Activated CD4-positive, alpha-beta T cell treated with anti-CD3 and anti-CD28 coated beads, Interleukin-2, amount 50 U/mL, for 1 hour (primary cell): ENCODE measurements at regions not wholly inside any gene's neighbourhood (a gene's known extent, or its start where the extent isn't known, plus 50 kb on each side); places are given as distances from the start of the nearest gene placed in this dataset.
"Not testable (repeated sequence)": the region's sequence is repeated elsewhere in the genome, so short reads cannot be mapped to it uniquely, and the experiment has no call there.

Source experiments
- DNase-seq: peaks from one replicate; pipeline ENCODE4 v3.0.0-alpha.2; 2020

- no peak for DNase-seq
These were observed 365.1 kb downstream of the MAGEB5 start for GRCh38 chrX:26581091-26581490.

- DNase-seq, result no peak
These were observed 364.1 kb downstream of the MAGEB5 start for GRCh38 chrX:26580021-26580420.

- DNase-seq, result no peak
These were observed 358.3 kb downstream of the MAGEB5 start for GRCh38 chrX:26574234-26574633.

DNA sequence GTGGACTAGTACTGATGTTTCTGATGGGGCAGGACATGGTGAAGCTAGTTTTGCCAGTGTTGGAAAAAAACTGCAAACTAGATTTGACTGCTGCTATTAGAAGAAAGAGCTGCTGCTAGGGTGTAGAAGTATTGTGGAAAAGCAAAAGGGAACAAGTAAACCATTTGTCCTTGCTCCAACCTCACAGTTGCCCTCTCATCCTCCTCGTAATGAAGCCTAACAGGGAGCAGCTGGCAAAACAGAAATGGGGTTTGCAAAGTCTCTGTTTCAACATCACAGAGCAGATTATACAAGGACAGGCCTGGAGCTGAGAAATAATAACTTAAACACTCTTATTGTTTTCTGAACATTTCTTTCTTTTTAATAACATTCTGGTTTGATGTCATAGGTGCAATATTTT, 346.2 kb downstream of the MAGEB5 start:
- no peak for DNase-seq

- no peak for DNase-seq
These were observed 343.9 kb downstream of the MAGEB5 start for GRCh38 chrX:26559855-26560254.

- no peak for DNase-seq
These were observed 342.9 kb downstream of the MAGEB5 start for GRCh38 chrX:26558719-26559386.

- DNase-seq, result no peak
These were observed 341.8 kb downstream of the MAGEB5 start for GRCh38 chrX:26557691-26558321.

- DNase-seq, result not testable (repeated sequence)
These were observed 309.8 kb downstream of the MAGEB5 start for GRCh38 chrX:26525768-26526167.

DNA sequence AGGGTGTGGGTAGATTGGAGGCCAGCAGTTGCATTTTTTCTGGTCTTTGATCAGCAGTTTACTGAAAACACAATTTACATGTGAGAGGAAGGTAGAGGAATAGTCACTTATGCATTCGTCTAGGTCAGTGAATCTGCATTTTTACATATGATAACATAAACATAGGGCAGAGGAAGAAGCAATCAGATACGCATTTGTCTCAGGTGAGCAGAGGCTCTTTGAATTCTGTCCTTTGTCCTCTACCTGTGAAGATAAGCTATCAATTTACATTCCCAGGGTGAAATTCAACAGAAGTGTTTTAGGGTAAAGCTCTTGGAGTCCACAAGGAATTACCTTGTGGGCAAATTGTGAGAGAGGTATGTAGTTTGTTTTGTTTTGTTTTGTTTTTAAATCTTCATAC, 306.5 kb downstream of the MAGEB5 start:
- DNase-seq, result no peak

GRCh38 chrX:26511589-26512363, 295.8 kb downstream of the MAGEB5 start:
- DNase-seq, result no peak

GRCh38 chrX:26470941-26471340, 255.0 kb downstream of the MAGEB5 start:
- DNase-seq, result no peak

DNA sequence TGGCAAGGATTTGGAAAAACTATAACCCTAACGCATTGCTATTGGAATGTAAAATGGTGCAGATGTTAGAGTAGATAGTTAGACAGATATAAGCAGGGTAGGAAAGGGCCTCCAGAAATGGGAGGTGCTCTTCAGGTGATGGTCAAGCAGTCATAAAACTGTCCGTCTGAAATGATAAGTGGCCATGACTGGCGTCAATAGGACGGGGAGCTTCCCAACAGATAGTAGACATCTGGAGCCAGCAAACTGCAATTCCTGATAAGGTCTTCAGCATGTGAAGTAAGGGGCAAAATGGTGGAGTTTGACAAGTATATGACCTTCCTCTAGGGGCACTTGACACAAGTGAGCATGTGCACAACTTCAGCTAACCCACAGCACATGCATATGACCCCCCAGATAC, 250.4 kb downstream of the MAGEB5 start:
- DNase-seq, result no peak

DNA sequence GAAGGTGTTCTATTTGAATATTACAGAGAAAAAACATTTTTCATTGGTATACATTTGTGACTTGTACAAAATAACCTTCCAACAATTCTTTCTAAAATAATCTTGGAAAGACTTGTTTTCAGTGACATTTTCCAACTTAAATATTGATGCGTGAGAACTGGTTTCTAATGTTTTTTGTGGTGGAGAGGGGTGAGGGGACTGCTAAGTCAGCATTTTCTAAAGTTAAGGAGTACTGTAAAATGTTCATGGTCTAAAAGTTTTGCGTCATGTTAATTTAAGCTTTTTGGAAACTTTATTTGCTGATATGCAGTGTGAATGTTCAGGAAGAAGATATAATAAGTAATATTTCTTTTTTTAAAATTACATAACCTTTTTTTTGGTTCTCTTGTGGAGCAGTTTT, 229.3 kb downstream of the MAGEB5 start:
- DNase-seq, result no peak

GRCh38 chrX:26444417-26444816, 228.4 kb downstream of the MAGEB5 start:
- not testable (repeated sequence) for DNase-seq

GRCh38 chrX:26442340-26442739, 226.4 kb downstream of the MAGEB5 start:
- no peak for DNase-seq

DNA sequence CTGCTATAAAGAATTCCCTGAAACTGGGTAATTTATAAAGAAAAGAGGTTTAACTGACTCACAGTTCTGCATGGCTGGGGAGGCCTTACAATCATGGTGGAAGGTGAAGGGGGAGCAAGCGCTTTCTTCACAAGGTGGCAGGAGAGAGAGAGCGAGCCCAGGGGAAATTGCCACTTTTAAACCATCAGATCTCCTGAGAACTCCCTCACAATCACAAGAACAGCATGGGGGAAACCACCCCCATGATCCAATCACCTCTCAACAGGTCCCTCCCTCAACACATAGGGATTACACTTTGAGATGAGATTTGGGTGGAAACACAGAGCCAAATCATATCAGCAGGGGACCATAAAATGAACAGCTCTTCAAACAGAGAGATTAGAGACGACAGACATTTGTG, 198.6 kb downstream of the MAGEB5 start:
- DNase-seq, result no peak

- DNase-seq, result no peak
These were observed 195.1 kb downstream of the MAGEB5 start for GRCh38 chrX:26411045-26411444.

GRCh38 chrX:26409636-26410035, 193.7 kb downstream of the MAGEB5 start:
- no peak for DNase-seq

DNA sequence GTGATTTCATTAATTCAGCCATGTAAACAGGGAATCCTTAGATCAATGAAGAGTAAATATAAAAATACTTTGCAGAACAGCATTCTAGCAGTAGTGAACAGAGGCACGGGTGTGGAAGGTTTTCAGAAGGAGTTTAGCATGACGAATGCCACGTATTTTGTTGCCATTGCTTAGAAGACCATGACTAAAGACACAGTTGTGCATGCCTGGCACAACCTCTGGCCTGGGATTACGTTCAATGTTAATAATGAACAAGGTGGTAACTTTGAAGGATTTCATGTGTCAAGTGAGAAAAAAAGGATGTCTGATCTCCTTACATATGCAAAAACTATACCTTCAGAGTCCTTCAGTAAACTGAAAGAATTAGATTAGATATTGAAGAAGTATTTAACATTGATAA, 171.9 kb downstream of the MAGEB5 start:
- DNase-seq, result no peak

GRCh38 chrX:26376037-26376708, 160.2 kb downstream of the MAGEB5 start:
- no peak for DNase-seq

DNA sequence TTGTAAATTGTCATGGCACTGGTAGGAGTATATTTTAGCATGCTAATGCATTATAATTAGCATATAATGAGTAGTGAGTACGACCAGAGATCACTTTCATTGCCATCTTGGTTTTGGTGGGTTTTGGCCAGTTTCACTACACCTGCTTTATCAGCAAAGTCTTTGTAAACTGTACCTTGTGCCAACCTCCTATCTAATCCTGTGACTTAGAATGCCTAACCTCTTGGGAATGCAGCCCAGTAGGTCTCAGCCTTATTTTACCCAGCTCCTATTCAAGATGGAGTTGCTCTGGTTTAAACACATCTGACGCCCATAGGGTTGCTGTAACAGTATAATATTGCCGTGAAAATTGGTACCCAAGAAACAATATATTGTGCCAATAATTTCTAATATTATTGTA, 159.4 kb downstream of the MAGEB5 start:
- DNase-seq, result no peak

DNA sequence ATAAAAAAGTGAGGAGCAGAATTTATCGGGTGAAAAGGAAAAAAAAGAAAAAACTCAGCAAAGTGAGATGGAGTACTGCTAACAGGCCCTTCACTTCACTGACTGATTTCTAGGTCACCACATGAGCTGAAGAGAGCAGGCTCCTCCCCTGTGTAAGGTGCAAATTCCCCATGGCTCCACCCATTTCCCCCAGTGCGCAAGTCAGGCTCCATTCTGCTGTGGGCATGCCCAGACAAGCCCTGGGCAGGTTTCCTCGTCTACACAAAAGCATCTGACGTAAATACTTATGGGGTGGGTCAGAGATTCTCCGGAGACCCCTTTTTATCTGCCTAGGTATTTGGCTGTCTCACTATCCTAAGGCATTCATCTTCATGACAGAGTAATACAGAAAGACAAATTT, 157.9 kb downstream of the MAGEB5 start:
- DNase-seq, result no peak

- no peak for DNase-seq
These were observed 137.0 kb downstream of the MAGEB5 start for GRCh38 chrX:26352891-26353430.
